DND-41 (cell line): ENCODE measurements at regions not wholly inside any gene's neighbourhood (a gene's known extent, or its start where the extent isn't known, plus 50 kb on each side); places are given as distances from the start of the nearest gene placed in this dataset.

Experiments used
- EZH2 ChIP-seq: IDR thresholded peaks from 3 replicates; pipeline ENCODE4 v1.6.1; 2012; ENCODE audit warnings: borderline replicate concordance, low read depth, mild to moderate bottlenecking, moderate library complexity, low read length, inconsistent platforms; ENCODE audit not compliant: severe bottlenecking
- TF ChIP-seq, protein P1 (sequence below): IDR thresholded peaks from 2 replicates; pipeline ENCODE4 v1.5.1; 2012; ENCODE audit warnings: borderline replicate concordance, low read length, moderate library complexity, mild to moderate bottlenecking; ENCODE audit not compliant: poor library complexity, severe bottlenecking; ENCODE audit errors: extremely low read depth

DNA sequence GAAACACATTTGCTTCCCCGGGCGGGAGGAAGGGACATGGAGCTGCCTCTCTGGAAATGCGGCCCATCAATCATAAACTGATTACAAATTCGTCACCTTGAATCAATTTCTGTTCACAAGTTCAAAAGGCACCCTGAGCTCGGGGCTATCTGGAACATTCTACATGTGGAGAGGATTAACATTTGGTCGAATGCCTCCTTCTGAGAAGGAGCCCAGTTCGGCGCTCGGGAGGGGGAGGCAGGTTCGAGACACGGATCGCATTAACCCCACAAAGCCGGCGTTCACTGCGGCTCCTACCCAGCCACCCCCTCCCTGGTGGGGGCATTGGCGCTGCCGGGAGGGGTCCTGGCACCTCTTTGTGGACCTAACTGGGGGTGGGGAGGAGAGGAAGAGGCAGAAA, 108.0 kb downstream of the CPZ start:
- TF ChIP-seq, protein P1, sequence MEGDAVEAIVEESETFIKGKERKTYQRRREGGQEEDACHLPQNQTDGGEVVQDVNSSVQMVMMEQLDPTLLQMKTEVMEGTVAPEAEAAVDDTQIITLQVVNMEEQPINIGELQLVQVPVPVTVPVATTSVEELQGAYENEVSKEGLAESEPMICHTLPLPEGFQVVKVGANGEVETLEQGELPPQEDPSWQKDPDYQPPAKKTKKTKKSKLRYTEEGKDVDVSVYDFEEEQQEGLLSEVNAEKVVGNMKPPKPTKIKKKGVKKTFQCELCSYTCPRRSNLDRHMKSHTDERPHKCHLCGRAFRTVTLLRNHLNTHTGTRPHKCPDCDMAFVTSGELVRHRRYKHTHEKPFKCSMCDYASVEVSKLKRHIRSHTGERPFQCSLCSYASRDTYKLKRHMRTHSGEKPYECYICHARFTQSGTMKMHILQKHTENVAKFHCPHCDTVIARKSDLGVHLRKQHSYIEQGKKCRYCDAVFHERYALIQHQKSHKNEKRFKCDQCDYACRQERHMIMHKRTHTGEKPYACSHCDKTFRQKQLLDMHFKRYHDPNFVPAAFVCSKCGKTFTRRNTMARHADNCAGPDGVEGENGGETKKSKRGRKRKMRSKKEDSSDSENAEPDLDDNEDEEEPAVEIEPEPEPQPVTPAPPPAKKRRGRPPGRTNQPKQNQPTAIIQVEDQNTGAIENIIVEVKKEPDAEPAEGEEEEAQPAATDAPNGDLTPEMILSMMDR, result no peak
- no peak for TF ChIP-seq EZH2
